ENCODE measurements at regions not wholly inside any gene's neighbourhood (a gene's known extent, or its start where the extent isn't known, plus 50 kb on each side); places are given as distances from the start of the nearest gene placed in this dataset.

DNA sequence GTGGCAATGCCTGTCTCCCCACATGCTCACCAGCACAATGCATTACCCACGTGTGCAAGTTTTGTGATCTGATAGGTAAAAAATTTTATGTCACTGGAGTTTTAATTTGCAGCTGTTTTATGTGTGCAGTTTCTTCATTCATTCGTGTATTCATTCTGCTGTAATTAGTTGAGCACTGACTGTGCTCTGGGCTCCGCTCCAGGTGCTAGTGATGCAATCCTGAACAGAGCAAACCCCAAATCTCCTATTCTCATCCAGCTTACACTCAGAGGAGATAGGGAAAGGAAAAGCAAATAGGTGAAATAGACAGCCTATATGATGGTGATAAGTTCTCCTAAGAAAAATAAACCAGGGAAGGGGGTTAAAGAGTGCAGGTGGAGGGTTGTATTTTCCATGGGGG is 148.4 kb downstream of the TENT4A start:
- TF ChIP-seq, protein P1, sequence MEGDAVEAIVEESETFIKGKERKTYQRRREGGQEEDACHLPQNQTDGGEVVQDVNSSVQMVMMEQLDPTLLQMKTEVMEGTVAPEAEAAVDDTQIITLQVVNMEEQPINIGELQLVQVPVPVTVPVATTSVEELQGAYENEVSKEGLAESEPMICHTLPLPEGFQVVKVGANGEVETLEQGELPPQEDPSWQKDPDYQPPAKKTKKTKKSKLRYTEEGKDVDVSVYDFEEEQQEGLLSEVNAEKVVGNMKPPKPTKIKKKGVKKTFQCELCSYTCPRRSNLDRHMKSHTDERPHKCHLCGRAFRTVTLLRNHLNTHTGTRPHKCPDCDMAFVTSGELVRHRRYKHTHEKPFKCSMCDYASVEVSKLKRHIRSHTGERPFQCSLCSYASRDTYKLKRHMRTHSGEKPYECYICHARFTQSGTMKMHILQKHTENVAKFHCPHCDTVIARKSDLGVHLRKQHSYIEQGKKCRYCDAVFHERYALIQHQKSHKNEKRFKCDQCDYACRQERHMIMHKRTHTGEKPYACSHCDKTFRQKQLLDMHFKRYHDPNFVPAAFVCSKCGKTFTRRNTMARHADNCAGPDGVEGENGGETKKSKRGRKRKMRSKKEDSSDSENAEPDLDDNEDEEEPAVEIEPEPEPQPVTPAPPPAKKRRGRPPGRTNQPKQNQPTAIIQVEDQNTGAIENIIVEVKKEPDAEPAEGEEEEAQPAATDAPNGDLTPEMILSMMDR (IDR thresholded peaks at IDR 0.05) = no peak

DNA sequence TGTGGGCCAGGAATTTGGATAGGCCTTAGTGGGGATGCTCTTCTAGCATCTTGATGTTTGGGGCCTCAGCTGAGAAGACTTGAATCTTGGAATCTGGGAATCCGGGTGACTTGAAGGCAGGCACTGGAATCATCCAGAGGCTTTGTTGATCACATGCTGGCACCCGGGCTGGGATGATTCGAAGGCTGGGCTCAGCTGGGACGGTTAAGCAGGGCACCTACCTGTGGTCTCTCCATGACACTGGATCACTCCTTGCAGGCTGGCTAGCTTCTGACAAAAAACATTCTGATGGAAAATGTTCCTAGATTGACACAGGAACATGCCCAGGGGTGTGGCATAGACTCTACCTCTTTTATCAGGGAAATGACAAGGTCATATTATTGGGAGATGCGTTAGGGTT is 149.1 kb downstream of the TENT4A start:
- TF ChIP-seq, protein P1 (IDR thresholded peaks at IDR 0.05) = no peak

DNA sequence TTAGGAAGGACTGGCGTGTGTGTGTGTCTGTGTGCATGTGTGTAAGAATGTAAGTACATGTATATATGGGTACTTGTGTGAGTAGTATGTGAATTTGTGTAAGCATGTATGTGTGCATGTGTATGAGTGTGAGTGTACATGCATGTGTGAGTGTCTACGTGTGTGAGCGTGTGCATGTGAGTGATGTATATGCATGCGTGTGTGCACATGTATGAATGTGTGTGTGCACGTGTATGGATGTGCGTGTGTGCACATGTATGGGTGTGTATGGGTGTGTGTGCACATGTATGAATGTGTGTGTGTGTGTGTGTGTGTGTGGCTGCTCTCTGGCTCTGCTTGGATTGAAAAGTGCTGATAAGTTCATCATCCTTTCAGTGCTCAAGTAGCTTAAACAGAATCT is 154.5 kb downstream of the TENT4A start:
- TF ChIP-seq, protein P1 (IDR thresholded peaks at IDR 0.05) = no peak

DNA sequence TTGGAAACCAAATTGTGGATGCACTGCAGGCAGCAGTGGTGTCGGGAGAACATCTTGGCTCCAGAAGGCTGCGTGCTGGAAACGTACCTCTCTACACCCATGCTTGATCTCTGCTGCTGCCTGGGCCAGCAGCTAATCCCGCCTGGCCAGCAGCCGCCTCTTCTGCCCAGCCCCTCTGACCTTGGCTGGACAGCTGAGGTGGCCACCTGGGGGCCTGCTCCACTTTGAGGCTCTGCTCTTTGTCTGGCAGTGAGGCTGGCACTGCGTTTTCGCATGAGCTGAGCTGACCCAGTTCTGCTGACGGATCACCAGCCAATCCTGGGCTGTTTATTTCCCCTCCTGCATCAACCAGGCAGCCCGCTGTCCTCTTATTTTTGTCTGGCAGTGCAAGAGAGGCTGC is 154.9 kb downstream of the TENT4A start:
- TF ChIP-seq, protein P1 (IDR thresholded peaks at IDR 0.05) = no peak

DNA sequence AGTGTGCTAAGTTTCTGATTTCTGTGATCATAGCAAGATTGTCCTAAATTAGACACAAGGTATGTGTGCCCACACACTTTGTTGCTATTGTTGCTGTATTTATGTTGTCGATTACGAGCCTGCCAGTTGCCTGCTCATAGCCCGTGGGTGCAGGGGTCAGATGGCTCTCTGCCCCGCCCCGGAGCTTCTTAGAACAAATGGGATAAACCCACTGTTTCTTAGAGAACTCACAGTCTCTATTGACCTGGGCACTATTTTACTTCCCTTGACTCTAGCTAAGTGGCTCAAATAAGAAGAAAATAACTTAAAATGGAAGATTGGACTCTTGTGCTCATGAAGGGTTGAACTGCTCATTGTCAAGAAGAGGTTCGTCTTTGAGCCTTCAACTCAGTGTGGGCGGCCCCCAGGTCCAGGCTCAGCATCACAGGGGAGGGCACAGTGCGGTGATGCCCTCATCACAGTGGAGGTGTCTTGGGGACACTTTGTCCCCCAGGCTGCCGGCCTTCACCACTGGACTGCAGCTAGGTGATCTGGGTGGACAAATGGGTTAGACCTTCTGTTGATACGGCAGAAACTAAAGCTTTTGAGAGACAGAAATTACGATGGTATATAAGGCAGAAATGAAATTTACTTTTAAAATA is 155.5 kb downstream of the TENT4A start:
- TF ChIP-seq, protein P1 (IDR thresholded peaks at IDR 0.05) = no peak

DNA sequence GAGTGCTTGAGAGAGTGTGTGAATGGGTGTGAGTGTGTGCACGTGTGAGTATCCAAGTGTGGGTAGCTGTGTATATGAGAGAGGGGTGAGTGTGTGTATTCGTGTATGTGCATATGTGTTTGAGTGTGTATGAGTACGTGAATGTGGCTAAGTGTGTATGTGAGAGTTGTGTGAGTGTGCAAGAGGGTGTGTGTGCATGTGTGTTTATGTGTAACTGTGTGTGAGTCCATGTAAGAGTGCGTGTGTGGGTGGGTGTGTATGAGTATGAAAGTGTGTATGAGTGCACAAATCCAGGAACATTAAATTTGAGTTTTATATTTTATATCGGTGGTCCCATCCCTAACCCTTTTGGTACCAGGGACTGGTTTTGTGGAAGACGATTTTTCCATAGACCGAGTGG is 156.4 kb downstream of the TENT4A start:
- TF ChIP-seq, protein P1 (IDR thresholded peaks at IDR 0.05) = no peak

DNA sequence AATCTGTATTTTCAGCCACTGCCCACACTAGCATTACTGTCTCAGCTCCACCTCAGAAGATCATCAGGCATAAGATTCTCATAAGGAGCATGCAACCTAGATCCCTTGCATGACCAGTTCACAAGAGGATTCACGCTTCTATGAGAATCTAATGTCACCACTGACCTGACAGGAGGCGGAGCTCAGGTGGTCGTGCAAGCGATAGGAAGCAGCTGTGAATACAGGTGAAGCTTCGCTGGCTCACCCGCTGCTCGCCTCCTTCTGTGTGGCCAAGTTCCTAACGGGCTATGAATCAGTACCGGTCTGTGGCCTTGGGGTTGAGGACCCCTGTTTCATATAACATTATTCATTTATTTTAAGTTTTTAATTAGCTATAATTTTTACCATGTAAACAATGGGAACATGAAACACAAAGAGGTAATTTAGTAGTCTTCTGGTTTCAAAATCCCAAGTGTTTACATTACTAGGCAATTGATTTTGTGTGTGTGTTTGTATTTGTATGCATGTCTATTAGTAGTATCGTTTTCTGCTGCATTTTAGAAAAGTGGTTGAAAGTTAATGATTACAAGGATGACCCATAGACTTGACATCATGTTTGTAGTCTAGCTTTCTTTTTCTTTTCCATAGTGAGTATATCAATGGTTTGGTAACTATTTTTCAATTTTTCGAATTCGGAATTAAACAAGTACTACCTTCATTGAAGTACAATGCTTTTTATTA is 159.4 kb downstream of the TENT4A start:
- TF ChIP-seq, protein P1 (IDR thresholded peaks at IDR 0.05) = no peak

Measured in LNCAP (cell line).